HEK293 (cell line): ENCODE measurements at regions not wholly inside any gene's neighbourhood (a gene's known extent, or its start where the extent isn't known, plus 50 kb on each side); places are given as distances from the start of the nearest gene placed in this dataset.

ENCODE experiments used
- CTCF ChIA-PET: fragments of 350-600 bp; formaldehyde crosslinking; extraction: SDS; loops from one replicate; lab custom pipeline; 2021; ENCODE audit warnings: antibody characterized with exemption; lab: Yijun Ruan, JAX
- POLR2A ChIA-PET: fragments of 300-600 bp; formaldehyde crosslinking; extraction: SDS; loops from one replicate; lab custom pipeline; 2020; ENCODE audit warnings: antibody characterized with exemption, inconsistent platforms; lab: Yijun Ruan, JAX
- H3K27ac ChIP-seq: fragments of 200-500 bp; sonication (Bioruptor generic); 2 replicates; pipeline ENCODE4 v1.5.1; 2014; ENCODE audit warnings: low read depth, low read length, control low read depth, inconsistent platforms; ENCODE audit errors: extremely low read depth
- H3K36me3 ChIP-seq, 2 experiments: fragments of 200-500 bp in 1 of 2; sonication (Bioruptor generic) in 1 of 2; 1 replicate in 1 of 2; 2 replicates in 1 of 2; pipeline ENCODE4 v1.5.1; 2014 to 2017; ENCODE audit warnings: inconsistent platforms in 2 of 2, low read length in 2 of 2; ENCODE audit not compliant: control insufficient read depth in 2 of 2, insufficient read depth in 1 of 2
- H3K4me1 ChIP-seq: fragments of 200-500 bp; sonication (Bioruptor generic); 2 replicates; pipeline ENCODE4 v1.5.1; 2014; ENCODE audit warnings: mild to moderate bottlenecking, low read length, inconsistent platforms; ENCODE audit not compliant: control insufficient read depth, insufficient read depth
- H3K4me3 ChIP-seq: 2 replicates; pipeline ENCODE4 v1.5.1; 2011; ENCODE audit warnings: low read depth, mild to moderate bottlenecking, control low read depth, low read length, moderate library complexity
- H3K9me3 ChIP-seq: fragments of 200-500 bp; sonication (Bioruptor generic); 2 replicates; pipeline ENCODE4 v1.5.1; 2014; ENCODE audit warnings: low read depth, low read length, inconsistent platforms; ENCODE audit not compliant: control insufficient read depth, insufficient read depth
- HOXD13 ChIP-seq: sonication (generic); formaldehyde crosslinking; IDR thresholded peaks from 2 replicates; pipeline ENCODE4 v1.8.0; 2022; ENCODE audit warnings: missing genetic modification reagents, borderline replicate concordance
- TSHZ1 ChIP-seq: fragments of 450-650 bp; formaldehyde crosslinking; IDR thresholded peaks from 2 replicates; pipeline ENCODE4 v1.5.1; 2016; ENCODE audit warnings: missing biosample characterization, missing genetic modification characterization, borderline replicate concordance
- ZBTB44 ChIP-seq: fragments of 450-650 bp; IDR thresholded peaks from 2 replicates; pipeline ENCODE4 v1.5.1; 2018; ENCODE audit warnings: missing biosample characterization, mild to moderate bottlenecking, missing genetic modification characterization
- ZBTB8A ChIP-seq: fragments of 450-650 bp; formaldehyde crosslinking; IDR thresholded peaks from 2 replicates; pipeline ENCODE4 v1.5.1; 2016; ENCODE audit warnings: missing biosample characterization, missing genetic modification characterization
- ZFP3 ChIP-seq: fragments of 450-650 bp; formaldehyde crosslinking; IDR thresholded peaks from 2 replicates; pipeline ENCODE4 v1.5.1; 2016; ENCODE audit warnings: low read depth, missing biosample characterization, missing genetic modification characterization
- ZFP37 ChIP-seq: fragments of 450-650 bp; formaldehyde crosslinking; IDR thresholded peaks from 2 replicates; pipeline ENCODE4 v1.5.1; 2016; ENCODE audit warnings: missing biosample characterization, missing genetic modification characterization
- ZNF112 ChIP-seq: fragments of 450-650 bp; formaldehyde crosslinking; IDR thresholded peaks from 2 replicates; pipeline ENCODE4 v1.5.0; 2017; ENCODE audit warnings: missing biosample characterization, missing genetic modification characterization
- ZNF114 ChIP-seq: fragments of 450-650 bp; formaldehyde crosslinking; IDR thresholded peaks from 2 replicates; pipeline ENCODE4 v1.5.0; 2017; ENCODE audit warnings: missing biosample characterization, missing genetic modification characterization
- ZNF121 ChIP-seq: fragments of 450-650 bp; formaldehyde crosslinking; IDR thresholded peaks from 2 replicates; pipeline ENCODE4 v1.5.1; 2016; ENCODE audit warnings: missing biosample characterization, missing genetic modification characterization
- ZNF175 ChIP-seq: fragments of 450-650 bp; formaldehyde crosslinking; IDR thresholded peaks from 2 replicates; pipeline ENCODE4 v1.5.1; 2016; ENCODE audit warnings: missing biosample characterization, missing genetic modification characterization
- ZNF18 ChIP-seq: fragments of 450-650 bp; formaldehyde crosslinking; IDR thresholded peaks from 2 replicates; pipeline ENCODE4 v1.5.1; 2016; ENCODE audit warnings: missing biosample characterization, missing genetic modification characterization
- ZNF214 ChIP-seq: fragments of 450-650 bp; formaldehyde crosslinking; IDR thresholded peaks from 2 replicates; pipeline ENCODE4 v1.5.1; 2017; ENCODE audit warnings: missing biosample characterization, mild to moderate bottlenecking, missing genetic modification characterization, borderline replicate concordance
- ZNF221 ChIP-seq: fragments of 450-650 bp; formaldehyde crosslinking; IDR thresholded peaks from 2 replicates; pipeline ENCODE4 v1.5.1; 2017; ENCODE audit warnings: missing biosample characterization, missing genetic modification characterization, borderline replicate concordance
- ZNF248 ChIP-seq: fragments of 450-650 bp; formaldehyde crosslinking; IDR thresholded peaks from 2 replicates; pipeline ENCODE4 v1.5.1; 2017; ENCODE audit warnings: missing biosample characterization, missing genetic modification characterization
- ZNF335 ChIP-seq: fragments of 450-650 bp; formaldehyde crosslinking; conservative IDR thresholded peaks from 2 replicates; pipeline ENCODE4 v1.5.1; 2016; ENCODE audit warnings: missing biosample characterization, missing genetic modification characterization
- ZNF350 ChIP-seq: fragments of 450-650 bp; formaldehyde crosslinking; IDR thresholded peaks from 2 replicates; pipeline ENCODE4 v1.5.0; 2017; ENCODE audit warnings: missing biosample characterization, mild to moderate bottlenecking, missing genetic modification characterization
- ZNF354C ChIP-seq: fragments of 450-650 bp; formaldehyde crosslinking; IDR thresholded peaks from 2 replicates; pipeline ENCODE4 v1.5.1; 2016; ENCODE audit warnings: missing biosample characterization, missing genetic modification characterization, low read depth, borderline replicate concordance
- ZNF394 ChIP-seq: fragments of 450-650 bp; formaldehyde crosslinking; IDR thresholded peaks from 2 replicates; pipeline ENCODE4 v1.5.1; 2016; ENCODE audit warnings: missing biosample characterization, missing genetic modification characterization, mild to moderate bottlenecking, moderate library complexity, borderline replicate concordance
- ZNF404 ChIP-seq: fragments of 450-650 bp; formaldehyde crosslinking; IDR thresholded peaks from 2 replicates; pipeline ENCODE4 v1.5.1; 2017; ENCODE audit warnings: missing biosample characterization, missing genetic modification characterization
- ZNF423 ChIP-seq: fragments of 450-650 bp; formaldehyde crosslinking; IDR thresholded peaks from 2 replicates; pipeline ENCODE4 v1.5.1; 2016; ENCODE audit warnings: missing biosample characterization, missing genetic modification characterization
- ZNF514 ChIP-seq: fragments of 450-650 bp; formaldehyde crosslinking; IDR thresholded peaks from 2 replicates; pipeline ENCODE4 v1.5.1; 2016; ENCODE audit warnings: missing biosample characterization, missing genetic modification characterization
- ZNF530 ChIP-seq: fragments of 450-650 bp; formaldehyde crosslinking; IDR thresholded peaks from 2 replicates; pipeline ENCODE4 v1.5.1; 2016; ENCODE audit warnings: low read depth, missing biosample characterization, missing genetic modification characterization
- ZNF561 ChIP-seq: fragments of 450-650 bp; IDR thresholded peaks from 2 replicates; pipeline ENCODE4 v1.5.1; 2018; ENCODE audit warnings: missing biosample characterization, missing genetic modification characterization, borderline replicate concordance
- ZNF747 ChIP-seq: fragments of 450-650 bp; formaldehyde crosslinking; IDR thresholded peaks from 2 replicates; pipeline ENCODE4 v1.5.1; 2016; ENCODE audit warnings: missing biosample characterization, missing genetic modification characterization
- ZSCAN16 ChIP-seq: fragments of 450-650 bp; formaldehyde crosslinking; IDR thresholded peaks from 2 replicates; pipeline ENCODE4 v1.5.1; 2016; ENCODE audit warnings: missing biosample characterization, missing genetic modification characterization

- TF ChIP-seq ZFP3 = no peak
- TF ChIP-seq ZNF561 = no peak
- no peak for TF ChIP-seq ZNF335 (tag by site-specific recombination)
- TF ChIP-seq, all 188 proteins: peak for 0
- ChIA-PET CTCF (interaction anchor here (0.7 kb wide), 1 partner anchor 17 kb away, joined by 3 read pairs; no protein-coding TSS in a partner anchor), POLR2A (no interaction called here)
These were observed 89.3 kb upstream of the USP38 start for GRCh38 chr4:143095447-143095846.

GRCh38 chr4:143097751-143098150 lies 87.0 kb upstream of the USP38 start:
- H3K4me3 ChIP-seq = no peak overlapping the region
- ChIA-PET CTCF (interaction anchor here (0.6 kb wide), 2 partner anchors 27 to 958 kb away, joined by 3 to 4 read pairs; no protein-coding TSS in a partner anchor), POLR2A (no interaction called here)
- no peaks in the 10 kb centered on the region for H3K9me3 ChIP-seq
- TF ChIP-seq ZNF121 (tag by site-specific recombination) (no peak), ZNF354C (tag by site-specific recombination) (no peak), ZFP37 (tag by site-specific recombination) (no peak), ZNF350 (tag by site-specific recombination) (no peak), ZNF214 (no peak), ZSCAN16 (no peak), ZNF423 (tag by site-specific recombination) (no peak), ZNF112 (tag by site-specific recombination) (no peak)
- no peaks in the 10 kb centered on the region for H3K36me3 ChIP-seq
- no peak overlapping the region for H3K27ac ChIP-seq
- H3K4me1 ChIP-seq = no peaks in the 10 kb centered on the region

More at GRCh38 chr4:143095447-143095846, 89.3 kb upstream of the USP38 start:
- H3K27ac ChIP-seq = no peak overlapping the region
- no peak overlapping the region for H3K4me3 ChIP-seq
- H3K36me3 ChIP-seq = no peaks in the 10 kb centered on the region
- H3K4me1 ChIP-seq = no peaks in the 10 kb centered on the region
- no peaks in the 10 kb centered on the region for H3K9me3 ChIP-seq

GRCh38 chr4:143099693-143100092 lies 85.0 kb upstream of the USP38 start:
- no peaks in the 10 kb centered on the region for H3K36me3 ChIP-seq
- TF ChIP-seq ZNF514 = no peak
- TF ChIP-seq ZNF114 = no peak
- TF ChIP-seq ZNF175 = no peak
- TF ChIP-seq ZNF121 (tag by site-specific recombination) = no peak
- TF ChIP-seq, all 188 proteins: peak for 0
- no peaks in the 10 kb centered on the region for H3K9me3 ChIP-seq
- no peaks in the 10 kb centered on the region for H3K4me1 ChIP-seq
- ChIA-PET POLR2A (no interaction called here), CTCF (no interaction called here)
- no peak overlapping the region for H3K27ac ChIP-seq
- no peak overlapping the region for H3K4me3 ChIP-seq

GRCh38 chr4:143109376-143109775 lies 75.3 kb upstream of the USP38 start:
- CTCF ChIA-PET = no interaction called here
- Histone ChIP-seq H3K4me3 (no peak overlapping the region), H3K27ac (no peak overlapping the region), H3K9me3 (no peaks in the 10 kb centered on the region), H3K36me3 (no peaks in the 10 kb centered on the region), H3K4me1 (no peaks in the 10 kb centered on the region)
- POLR2A ChIA-PET = no interaction called here
- TF ChIP-seq HOXD13 (CRISPR knock-in tag) = no peak
- no peak for TF ChIP-seq ZNF404
- TF ChIP-seq ZNF394 (tag by site-specific recombination) = no peak
- TF ChIP-seq ZNF530 (tag by site-specific recombination) = no peak
- no peak for TF ChIP-seq ZBTB44
- TF ChIP-seq TSHZ1 (tag by site-specific recombination) = no peak
- no peak for TF ChIP-seq ZBTB8A (tag by site-specific recombination)
- TF ChIP-seq ZNF18 (tag by site-specific recombination) = no peak
- TF ChIP-seq ZNF221 (tag by site-specific recombination) = no peak
- no peak for TF ChIP-seq ZNF747 (tag by site-specific recombination)
- no peak for TF ChIP-seq ZNF248 (tag by site-specific recombination)
